Fibroblast of the conjunctiva (primary cell): ENCODE measurements at regions not wholly inside any gene's neighbourhood (a gene's known extent, or its start where the extent isn't known, plus 50 kb on each side); places are given as distances from the start of the nearest gene placed in this dataset.
"Not testable (repeated sequence)": the region's sequence is repeated elsewhere in the genome, so short reads cannot be mapped to it uniquely, and the experiment has no call there.

Experiments used
- DNase-seq: peaks from one replicate; pipeline ENCODE4 v3.0.0-alpha.2; 2010; ENCODE audit warnings: low read depth

DNA sequence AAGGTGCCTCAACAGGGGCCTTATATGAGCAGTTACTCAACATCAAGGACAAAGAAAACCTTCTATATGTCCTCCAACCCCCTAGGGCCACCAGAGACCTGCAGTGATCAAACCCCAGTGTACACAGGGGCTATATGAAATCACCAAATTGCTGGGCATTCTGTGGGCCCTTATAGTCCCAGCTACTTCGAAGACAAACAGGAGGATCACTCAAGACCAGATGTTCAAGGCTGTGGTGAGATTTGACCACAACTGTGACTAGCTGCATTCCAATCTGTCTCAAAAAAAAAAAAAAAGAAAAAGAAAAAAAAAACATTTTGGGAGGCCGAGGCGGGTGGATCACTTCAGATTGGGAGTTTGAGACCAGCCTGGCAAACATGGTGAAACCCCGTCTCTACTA lies 51.0 kb upstream of the PRB2 start:
- DNase-seq = no peak

DNA sequence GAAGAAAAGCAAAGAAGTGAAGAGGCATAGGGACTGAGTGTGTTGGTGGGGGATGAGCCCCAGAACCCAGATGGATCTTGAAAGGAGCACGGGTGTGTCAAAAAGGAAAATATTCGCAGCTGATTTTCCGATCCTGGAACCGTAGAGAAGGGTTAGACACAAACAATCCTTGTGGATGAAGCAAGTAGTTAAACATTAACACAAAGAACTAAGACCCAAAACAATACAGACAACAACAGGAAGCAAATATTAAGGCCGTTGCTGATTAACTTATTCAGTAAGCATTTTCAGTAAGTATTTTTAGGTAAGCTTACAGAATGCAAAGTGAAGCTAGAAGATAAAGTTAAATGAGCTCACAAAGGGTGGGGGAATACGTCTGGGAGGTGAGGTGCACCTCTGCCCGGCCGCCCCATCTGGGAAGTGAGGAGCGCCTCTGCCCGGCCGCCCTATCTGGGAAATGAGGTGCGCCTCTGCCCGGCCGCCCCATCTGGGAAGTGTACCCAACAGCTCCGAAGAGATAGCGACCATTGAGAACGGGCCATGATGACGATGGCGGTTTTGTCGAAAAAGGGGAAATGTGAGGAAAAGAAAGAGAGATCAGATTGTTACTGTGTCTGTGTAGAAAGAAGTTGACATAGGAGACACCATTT lies 62.8 kb upstream of the PRB2 start:
- no peak for DNase-seq

DNA sequence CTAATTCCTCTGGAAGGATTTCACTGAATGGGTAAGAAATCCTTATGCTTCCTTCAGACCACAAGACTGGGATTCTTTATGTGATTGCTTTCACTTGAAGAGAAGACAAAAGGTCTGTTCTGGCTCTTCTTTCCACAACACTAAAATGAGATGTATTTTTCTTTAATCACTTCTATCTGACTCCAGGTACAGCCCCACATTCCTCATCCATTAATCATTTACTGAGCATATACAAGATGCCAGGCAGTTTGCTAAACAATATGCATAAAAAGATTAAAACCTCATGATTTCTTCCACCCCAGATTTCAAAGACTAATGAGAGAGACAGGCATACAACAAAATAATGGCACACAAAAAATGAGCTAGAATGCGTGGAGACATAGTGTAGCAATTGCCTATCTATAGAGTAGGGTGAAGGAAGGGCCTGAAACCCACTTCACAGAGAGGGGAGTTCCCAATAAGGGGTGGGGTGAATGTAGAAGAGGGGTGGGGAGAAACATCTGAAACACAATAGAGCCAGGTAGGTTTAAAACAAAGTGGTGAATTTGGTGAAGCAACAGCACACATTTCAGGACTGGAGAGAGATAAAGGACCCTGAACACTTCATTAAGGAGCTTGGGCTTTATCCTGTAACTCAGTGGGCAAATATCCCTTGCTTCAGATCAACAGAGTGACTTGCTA lies 65.1 kb upstream of the PRB2 start:
- no peak for DNase-seq

DNA sequence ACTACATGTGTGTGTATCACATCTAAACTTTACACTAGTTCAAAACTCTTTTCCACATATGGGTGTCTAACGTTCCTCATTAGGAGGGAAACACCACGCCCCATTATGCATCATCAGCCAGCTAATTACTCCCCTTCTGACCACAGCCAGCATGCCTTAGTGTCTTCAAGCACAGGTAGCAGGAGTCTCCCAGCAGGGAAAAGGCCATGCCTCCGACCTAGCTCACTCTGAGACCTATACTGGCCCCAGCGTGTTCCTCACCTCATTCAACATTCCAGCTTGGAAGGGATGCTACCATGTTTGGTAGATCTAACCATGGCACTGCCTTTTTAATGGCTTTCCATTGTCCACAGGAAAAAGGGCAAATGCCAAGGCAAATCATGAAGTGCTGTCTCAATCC lies 66.1 kb upstream of the PRB2 start:
- DNase-seq = no peak

DNA sequence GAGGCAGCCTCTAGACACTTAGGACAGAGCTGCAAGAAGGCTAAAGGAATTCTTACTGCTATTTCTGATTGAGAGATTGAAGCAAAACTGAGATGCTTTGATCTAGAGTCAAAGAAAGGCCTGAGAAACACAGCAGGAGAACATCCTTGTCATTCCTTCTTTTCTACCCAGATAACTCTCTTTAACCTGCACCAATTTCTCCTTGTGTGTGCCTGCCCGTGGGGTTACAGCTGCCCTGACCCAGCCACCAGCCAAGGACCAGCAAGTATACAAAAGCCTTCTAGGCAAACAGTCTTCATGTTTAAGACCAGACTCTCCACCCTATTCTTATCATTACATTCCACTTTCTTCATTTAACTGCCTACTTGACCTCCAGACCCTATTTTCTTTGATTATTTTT lies 81.7 kb upstream of the PRB2 start:
- DNase-seq = no peak

DNA sequence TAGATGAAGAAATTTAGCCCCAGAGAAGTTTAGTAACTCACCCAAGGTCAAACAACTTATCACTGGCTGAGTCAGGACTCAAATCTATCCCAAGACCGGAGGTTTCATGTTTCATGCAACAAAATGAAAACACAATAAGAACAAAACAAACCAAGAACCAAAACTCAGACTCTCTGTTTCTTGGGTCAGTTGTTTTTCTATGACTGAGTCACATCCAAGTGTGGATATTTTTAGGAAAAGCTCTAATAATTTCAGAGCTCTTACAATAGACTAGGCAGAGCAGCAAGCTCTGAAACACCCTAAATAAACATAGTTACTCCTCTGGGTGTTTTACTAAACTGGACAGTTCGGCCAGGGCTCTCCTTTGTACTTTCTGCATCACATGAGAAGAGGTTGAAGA lies 87.6 kb upstream of the PRB2 start:
- no peak for DNase-seq

DNA sequence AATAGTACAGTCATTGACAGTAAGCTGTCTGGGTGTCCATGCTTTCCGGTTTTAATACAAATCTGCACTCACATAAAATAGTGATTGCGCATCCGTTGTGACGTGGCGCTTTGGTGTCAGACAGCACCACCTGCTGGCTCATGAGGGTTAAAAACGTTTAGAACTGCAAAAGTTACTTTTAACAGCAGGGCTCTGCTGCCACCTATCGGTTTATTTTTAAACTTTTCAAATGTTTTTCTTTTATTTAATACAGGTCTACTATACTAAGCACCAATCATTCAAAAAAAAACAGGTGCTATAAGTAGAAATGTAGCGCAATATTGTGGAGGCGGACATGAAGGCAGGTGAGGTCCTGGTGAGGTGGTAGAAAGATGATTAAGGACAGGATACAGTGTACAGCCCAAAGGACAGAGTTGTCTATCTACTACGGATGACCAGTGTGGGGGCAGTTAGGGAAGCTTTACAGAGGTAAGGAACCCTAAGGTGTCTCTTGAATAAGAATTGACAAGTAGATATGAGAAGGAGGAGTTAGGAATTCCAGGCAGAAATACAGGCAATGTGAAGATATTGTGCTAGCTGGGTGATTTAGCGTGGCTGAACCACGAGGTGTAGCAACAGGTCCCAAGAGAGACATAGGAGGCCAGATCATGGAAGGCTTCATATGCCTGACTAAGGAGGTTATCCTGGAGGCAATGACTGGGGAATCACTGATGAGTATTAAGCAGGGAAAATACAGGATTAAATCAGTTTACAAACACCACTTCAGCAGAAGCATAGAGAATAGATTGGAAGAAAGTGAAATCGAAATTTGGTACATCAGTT lies 91.5 kb upstream of the PRB2 start:
- peak; percentile 82 for DNase-seq

DNA sequence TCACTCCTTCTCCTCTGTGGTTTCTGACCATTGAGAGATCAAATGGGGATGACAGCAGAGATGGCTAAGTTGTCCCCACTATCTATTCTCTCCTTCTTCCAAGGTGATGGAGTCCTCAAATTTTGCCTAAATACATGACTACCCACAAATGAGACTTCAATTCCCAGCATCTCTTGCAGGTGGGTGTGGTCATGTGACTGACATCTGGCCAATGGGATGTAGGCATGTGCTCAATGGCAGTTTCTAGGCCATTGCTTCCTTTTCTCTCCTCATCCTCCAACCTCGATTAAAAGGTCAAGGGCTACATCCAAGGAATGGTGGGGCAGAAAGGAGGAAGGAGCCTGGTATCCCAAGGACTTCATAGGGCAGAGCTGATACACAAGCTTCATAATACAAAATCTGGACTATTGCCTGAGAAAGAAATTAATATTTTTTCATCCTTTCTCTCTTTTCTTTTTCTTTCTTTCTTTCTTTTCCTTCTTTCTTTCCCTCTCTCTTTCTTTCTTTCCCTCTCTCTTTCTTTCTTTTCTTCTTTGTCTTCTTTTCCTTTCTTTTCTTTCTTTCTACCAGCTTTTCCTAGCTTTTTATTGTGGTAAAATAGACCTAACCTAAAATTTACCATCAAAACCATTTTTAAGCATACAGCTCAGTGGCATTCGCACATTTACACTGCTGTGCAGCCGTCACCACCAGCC lies 100.9 kb upstream of the PRB2 start:
- no peak for DNase-seq

DNA sequence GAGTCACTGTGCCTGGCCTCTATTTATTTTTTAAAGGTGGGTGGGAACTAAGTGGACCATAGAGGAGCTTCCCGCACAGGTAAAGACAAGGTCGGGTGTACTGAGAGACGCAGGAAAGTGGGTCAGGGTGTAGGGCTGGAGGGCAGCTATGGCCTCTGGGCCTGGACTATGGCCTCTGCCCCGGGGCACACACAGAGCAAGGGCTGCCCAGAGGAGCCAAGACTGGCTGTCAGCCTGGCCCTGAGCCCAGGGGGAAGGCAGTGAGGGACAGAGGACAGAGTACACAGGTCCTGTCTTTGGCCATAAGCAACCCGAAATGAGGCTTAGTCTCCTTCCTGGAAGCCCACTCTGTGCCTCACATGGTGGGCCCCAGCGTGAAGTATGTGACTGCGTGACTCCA lies 102.1 kb upstream of the PRB2 start:
- DNase-seq = no peak

DNA sequence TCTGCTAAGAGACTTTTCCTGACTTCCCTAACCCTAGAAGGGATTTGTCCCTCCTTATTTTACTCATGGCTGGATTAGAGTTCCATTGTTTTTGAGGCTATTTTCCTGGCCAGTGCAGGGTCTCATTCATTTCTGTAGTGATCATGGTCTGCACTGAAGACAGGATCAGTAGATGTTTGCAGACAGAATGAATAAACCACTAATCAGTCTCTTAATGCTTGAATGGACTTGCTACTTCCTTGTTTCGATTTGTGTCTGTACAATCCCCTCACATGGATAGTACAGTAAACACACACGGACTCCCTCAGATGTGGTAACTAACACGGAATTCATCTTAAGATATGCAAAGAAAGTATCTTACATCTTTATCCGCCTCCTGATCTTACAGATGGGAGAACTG lies 102.6 kb upstream of the PRB2 start:
- no peak for DNase-seq

DNA sequence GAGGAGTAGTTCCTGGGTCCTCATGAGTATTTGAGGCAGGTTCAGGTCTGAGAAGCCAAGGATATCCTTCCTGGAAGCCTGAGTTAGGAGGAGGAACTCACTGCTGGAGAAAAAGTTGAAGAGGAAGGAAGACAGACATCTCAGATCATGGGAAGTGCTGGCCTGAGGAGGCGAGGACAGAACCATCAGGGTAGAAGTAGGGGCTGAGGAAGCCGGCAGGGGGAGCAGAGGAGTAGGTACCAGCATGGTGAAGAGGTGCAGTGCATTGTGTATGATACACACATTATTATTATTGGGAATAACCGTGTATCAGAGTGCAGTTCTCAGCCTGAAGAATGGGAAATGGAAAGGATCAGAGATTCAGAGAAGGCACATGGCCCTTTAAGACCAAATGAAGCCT lies 103.2 kb upstream of the PRB2 start:
- DNase-seq = not testable (repeated sequence)

DNA sequence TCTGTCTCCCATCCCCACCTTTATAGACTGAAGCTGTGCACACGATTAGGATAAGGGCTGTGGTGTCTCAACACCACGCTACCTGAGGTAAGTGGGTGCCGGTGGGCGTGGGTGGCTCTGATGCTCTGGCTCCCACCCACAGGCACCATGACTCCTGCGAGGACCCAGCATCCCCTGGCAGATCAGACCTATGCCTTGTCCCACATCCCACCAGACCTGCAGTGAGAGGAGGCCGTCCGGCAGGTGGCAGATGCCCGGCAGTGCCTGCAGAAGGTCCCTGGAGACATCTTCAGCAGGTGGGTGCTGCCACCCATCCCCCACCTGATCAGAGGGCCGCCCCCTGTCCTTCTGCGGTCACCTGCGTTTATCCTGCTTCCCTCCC lies 104.4 kb upstream of the PRB2 start:
- DNase-seq = no peak

DNA sequence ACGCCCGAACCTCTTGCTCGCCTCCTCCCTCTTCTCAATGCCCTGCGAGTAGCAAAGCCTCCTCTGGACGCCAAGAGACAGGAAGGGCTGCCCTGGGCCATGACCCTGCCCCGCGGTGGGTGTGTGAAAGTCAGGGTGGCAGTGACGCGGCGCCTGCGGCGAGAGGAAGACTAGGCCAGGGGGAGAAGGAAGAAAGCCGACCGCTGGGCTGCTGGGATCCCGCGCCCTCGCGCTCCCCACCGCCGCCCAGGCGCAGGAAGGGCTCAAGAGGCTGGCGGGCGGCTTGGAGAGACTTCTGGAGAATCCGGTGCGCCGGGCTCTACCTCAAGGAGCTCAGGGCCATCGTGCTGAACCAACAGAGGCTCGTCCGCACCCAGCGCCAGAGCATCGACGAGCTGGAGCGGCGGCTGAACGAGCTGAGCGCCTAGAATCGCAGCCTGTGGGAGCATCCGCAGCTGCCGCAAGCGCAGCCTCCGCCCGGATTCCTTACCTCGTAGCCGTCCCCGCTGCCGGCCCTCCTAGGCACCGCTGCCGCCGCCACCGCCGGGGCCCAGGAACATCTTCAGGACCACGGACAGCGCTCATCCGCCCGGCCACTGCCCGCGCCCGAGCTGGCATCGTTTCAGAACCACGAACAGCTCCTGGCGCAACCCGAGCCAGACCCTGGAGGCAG lies 105.0 kb upstream of the PRB2 start:
- DNase-seq = peak; percentile 21

DNA sequence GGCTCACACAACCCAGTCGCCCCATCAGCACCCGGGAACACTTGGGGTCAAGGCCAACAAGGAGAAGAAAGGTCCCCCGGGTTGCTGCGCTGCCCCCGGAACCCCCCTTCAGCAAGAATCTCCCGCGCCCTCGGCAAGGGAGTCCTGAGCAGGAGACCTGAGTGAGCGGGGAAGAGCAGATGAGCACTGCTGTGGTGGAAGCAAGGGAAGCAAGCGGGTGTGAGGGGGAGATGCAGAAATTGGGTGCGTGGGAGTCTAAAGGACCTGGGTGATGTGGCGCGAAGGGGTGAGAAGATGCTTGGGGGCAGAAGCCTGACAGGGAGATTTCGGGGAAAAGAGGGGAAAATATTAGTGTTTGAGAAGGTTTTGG lies 105.5 kb upstream of the PRB2 start:
- DNase-seq = no peak

DNA sequence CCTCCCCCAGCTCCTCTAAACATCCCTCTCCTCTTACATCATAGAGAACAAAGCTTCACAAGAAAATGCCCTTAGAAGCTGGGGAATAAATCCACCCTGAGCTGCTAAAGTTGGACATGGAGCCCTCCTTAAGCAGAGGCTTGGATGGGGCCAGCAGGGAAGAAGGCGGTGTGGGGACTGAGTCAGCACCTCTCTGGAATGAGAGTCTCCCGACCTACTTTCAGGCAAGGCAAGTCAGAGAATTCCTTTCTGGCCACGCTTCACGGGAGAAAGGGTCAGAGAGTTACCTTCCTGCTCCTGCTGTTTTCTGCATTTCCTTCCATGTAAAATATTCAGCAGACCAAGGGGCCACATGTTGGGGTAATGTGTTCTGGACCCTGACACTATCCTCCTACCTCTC lies 113.3 kb upstream of the PRB2 start:
- no peak for DNase-seq

DNA sequence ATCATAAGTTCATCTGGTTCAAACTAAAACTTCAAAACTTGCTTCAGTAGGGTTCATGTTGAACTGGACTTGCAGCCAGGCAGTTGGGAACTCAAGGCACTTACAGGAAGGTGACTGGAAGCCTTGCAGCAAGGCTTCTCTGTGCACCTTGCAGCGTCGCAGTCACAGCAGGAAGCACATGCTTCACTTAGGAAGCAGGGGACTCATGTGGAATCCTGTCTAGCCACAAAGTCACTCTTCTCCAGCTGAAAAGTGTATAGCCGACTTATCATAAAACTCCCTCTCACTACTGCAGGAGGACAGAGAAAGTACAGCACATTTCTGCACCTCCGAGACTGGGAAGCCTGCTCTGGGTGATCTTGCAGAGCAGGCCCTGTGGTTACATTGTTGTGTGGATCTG lies 114.0 kb upstream of the PRB2 start:
- DNase-seq = no peak

DNA sequence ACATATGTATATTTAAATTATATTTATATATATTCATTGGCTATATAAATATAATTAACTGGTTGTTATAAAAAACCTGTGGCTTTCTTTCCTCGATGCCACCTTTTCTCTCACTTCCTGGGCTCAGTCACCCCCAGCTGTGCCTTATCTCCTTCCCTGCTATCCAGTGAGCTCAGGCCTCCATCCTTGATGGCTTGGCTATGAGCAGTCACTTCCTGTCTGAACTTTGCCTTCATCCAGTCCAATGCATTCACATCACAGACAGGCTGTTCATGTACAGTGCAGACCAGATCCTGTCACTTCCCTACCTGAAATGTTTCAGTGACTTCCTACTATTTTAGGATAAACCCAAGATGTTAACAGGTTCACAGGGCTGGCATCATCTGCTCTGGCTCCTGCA lies 115.3 kb upstream of the PRB2 start:
- DNase-seq = no peak

DNA sequence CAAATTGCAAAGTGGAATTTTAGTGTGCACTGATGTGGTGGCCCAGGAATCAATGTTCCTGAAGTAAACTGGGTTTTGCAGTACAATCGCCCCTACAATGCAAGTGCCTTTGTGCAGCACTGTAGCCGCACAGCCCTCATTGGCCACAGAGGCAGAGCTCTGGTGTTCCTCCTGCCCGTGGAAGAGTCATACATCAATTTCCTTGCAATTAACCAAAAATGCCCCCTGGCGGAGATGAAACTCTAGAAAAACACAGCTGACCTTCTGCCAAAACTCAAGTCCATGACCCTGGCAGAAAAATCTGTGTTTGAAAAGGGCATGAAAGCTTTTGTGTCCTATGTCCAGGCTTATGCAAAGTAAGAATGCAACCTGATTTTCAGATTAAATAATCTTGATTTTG lies 117.9 kb upstream of the PRB2 start:
- DNase-seq = no peak

DNA sequence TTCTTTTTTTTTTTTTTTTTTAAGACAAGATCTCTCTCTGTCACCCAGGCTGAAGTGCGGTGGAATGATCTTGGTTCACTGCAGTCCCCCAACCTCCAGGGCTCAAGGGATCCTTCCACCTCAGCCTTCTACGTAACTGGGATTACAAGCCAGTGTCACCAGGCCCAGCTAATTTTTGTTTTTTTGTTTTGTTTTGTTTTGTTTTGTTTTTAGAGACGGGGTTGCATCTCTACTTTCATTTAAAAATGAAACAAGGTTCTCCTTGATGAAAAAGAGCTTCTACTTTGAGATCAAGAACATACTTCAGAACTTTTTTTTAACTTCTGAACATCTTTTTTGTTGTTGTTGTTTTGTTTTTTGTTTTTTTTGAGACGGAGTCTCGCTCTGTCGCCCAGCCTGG lies 121.7 kb upstream of the PRB2 start:
- no peak for DNase-seq

DNA sequence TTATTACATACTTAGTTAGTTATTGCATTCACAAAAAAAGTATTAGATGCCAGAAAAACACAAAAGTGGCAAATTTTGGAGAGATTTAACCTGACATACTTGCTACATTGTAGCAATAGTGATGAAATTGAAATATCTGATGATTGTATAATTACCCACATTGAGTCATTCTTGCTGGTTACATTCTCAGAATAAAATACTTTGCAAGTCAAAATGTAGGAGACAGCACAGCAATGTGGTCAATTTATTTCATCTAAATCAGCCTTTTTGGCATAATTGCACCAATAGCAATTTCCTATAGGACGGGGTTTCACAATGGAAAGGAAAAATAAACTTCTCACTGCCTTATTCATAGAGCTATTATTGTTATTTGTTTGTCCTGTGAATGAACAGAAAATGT lies 125.0 kb upstream of the ETV6 start:
- no peak for DNase-seq

DNA sequence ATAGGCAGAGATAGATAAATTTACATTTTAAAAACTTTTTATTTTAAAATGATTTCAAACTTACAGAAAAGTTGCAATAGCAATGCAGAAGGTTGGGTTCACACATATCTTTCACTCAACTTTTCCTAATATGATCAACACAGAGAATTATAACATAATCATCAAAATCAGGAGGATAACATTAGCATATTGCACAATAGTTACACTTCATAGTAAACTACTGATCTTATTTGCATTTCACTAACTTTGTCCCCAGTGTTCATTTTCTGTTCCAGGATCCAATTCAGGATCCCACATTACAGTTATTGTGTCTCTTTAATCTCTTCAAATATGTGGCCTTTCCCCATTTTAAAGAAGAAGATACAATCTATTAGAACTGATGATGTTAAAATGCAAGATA lies 115.4 kb upstream of the ETV6 start:
- no peak for DNase-seq

DNA sequence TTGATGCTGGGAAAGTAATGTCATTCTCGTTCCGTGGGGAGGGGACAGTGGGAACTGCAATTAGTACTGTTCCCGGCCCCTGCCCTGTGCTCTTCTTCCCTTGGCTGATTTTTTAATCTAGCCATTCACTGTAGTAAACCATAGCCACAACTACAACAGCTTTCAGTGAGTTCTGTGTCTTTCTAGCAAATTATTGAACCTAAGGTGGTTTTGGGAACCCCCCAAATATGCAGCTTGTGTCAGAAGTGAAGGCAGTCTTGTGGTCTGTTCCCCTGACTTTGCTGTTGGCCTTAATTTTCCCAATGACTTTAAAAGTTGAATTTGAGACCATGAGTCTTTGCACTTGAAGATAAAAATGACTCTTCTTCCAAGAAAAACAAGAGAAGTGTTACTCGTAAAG lies 114.3 kb upstream of the ETV6 start:
- DNase-seq = no peak
